ENCODE measurements at regions not wholly inside any gene's neighbourhood (a gene's known extent, or its start where the extent isn't known, plus 50 kb on each side); places are given as distances from the start of the nearest gene placed in this dataset.
"Not testable (repeated sequence)": the region's sequence is repeated elsewhere in the genome, so short reads cannot be mapped to it uniquely, and the experiment has no call there.

GRCh38 chr21:15627823-15628222, 102.0 kb upstream of the USP25 start:
- H3K4me3 ChIP-seq (replicated peaks in 1 of 2; ENCODE audit: low read depth in 2 of 2, low read length in 2 of 2): no peak overlapping the region
- no peak for TF ChIP-seq CTCF (IDR thresholded peaks at IDR 0.05; ENCODE audit: low read depth, low read length)
- no peak for DNase-seq (ENCODE audit: low read depth in 2 of 2)

GRCh38 chr21:15631342-15631741, 98.4 kb upstream of the USP25 start:
- TF ChIP-seq CTCF (IDR thresholded peaks at IDR 0.05; ENCODE audit: low read depth, low read length): no peak
- no peak overlapping the region for H3K4me3 ChIP-seq (replicated peaks in 1 of 2; ENCODE audit: low read depth in 2 of 2, low read length in 2 of 2)
- peak; percentile 67 to 79 for DNase-seq (ENCODE audit: low read depth in 2 of 2)

- H3K4me3 ChIP-seq (replicated peaks in 1 of 2; ENCODE audit: low read depth in 2 of 2, low read length in 2 of 2); DNase-seq (ENCODE audit: low read depth in 2 of 2): not testable (repeated sequence)
Observed at GRCh38 chr21:15634541-15634940, 95.2 kb upstream of the USP25 start.

DNA sequence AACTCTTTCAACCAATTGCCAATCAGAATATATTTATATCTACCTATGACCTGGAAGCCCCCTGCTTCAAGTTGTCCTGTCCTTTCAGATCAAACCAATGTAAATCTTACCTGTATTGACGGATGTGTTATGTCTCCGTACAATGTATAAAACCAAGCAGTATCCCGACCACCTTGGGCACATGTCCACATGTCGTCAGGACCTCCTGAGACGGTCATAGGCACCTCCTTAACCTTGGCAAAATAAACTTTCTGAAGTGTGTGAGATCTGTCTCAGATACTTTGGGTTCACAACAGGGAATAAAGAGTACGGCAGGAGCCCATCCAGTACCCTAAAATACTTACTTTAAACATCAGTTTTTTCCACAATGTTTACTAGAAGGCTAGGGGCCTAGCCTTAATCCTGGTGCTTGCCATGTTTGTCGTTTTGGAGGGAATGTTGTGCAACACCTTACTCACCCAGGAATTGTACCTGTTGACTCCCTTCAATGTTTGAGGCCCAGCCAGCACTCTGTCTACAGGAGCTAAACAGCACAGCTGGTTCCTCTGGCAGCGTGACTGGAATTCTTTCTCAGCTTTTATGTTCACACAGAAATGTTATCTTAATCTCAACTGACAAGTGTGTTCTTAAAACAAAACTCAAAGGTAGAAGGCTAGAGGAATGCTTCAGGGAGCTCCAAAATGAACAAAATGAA, 90.8 kb upstream of the USP25 start:
- H3K4me3 ChIP-seq (replicated peaks in 1 of 2; ENCODE audit: low read depth in 2 of 2, low read length in 2 of 2): no peak overlapping the region
- no peak for TF ChIP-seq CTCF (IDR thresholded peaks at IDR 0.05; ENCODE audit: low read depth, low read length)
- DNase-seq (ENCODE audit: low read depth in 2 of 2): peak; percentile 23 to 37

DNA sequence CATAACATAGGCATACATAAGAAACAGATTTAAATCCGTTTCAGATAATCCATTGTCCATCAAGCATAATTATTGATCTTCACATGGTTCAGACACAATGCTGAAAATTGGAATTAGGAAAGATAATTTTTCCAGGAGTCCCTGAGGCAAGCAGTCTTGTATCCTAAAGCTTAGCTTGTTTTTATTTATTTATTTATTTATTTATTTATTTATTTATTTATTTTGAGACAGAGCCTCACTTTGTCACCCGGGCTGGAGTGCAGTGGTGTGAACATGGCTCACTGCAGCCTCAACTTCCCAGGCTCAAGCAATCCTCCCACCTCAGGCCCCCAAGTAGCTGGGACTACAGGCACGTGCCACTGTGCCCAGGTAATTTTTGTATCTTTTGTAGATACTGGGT, 89.7 kb upstream of the USP25 start:
- H3K4me3 ChIP-seq (replicated peaks in 1 of 2; ENCODE audit: low read depth in 2 of 2, low read length in 2 of 2); DNase-seq (ENCODE audit: low read depth in 2 of 2): not testable (repeated sequence)

- no peak overlapping the region for H3K4me3 ChIP-seq (replicated peaks in 1 of 2; ENCODE audit: low read depth in 2 of 2, low read length in 2 of 2)
- no peak for DNase-seq (ENCODE audit: low read depth in 2 of 2)
- TF ChIP-seq CTCF (IDR thresholded peaks at IDR 0.05; ENCODE audit: low read depth, low read length): no peak
Observed at GRCh38 chr21:15644489-15644888, 85.3 kb upstream of the USP25 start.

- H3K4me3 ChIP-seq (replicated peaks in 1 of 2; ENCODE audit: low read depth in 2 of 2, low read length in 2 of 2): no peak overlapping the region
- no peak for TF ChIP-seq CTCF (IDR thresholded peaks at IDR 0.05; ENCODE audit: low read depth, low read length)
- DNase-seq (ENCODE audit: low read depth in 2 of 2): no peak
Observed at GRCh38 chr21:15645830-15646229, 84.0 kb upstream of the USP25 start.

- no peak for DNase-seq (ENCODE audit: low read depth in 2 of 2)
- TF ChIP-seq CTCF (IDR thresholded peaks at IDR 0.05; ENCODE audit: low read depth, low read length): no peak
Observed at GRCh38 chr21:15650735-15651134, 79.0 kb upstream of the USP25 start.

More at GRCh38 chr21:15650735-15651134, 79.0 kb upstream of the USP25 start:
- H3K4me3 ChIP-seq (replicated peaks in 1 of 2; ENCODE audit: low read depth in 2 of 2, low read length in 2 of 2): no peak overlapping the region

All from cardiac fibroblast (primary cell).